ENCODE measurements at regions not wholly inside any gene's neighbourhood (a gene's known extent, or its start where the extent isn't known, plus 50 kb on each side); places are given as distances from the start of the nearest gene placed in this dataset.

GRCh38 chr6:53974941-53975340 is 136.3 kb upstream of the MLIP start:
- Histone ChIP-seq H3K14ac (replicated peaks; ENCODE audit: low read depth, low read length) (no peak overlapping the region), H4K5ac (ENCODE audit: low read depth, low read length) (no peak overlapping the region), H3K36me3 (ENCODE audit: control insufficient read depth, insufficient read depth, low read length) (no peaks in the 10 kb centered on the region), H3K4me1 (ENCODE audit: control insufficient read depth, insufficient read depth, low read length) (no peaks in the 10 kb centered on the region; the same call in 1 of the 2 replicates), H3K9me3 (ENCODE audit: control insufficient read depth, insufficient read depth, low read length) (no peaks in the 10 kb centered on the region), H3K9me1 (ENCODE audit: insufficient read depth, low read length) (no peaks in the 10 kb centered on the region), H3K23ac (ENCODE audit: low read depth, low read length) (no peak overlapping the region), H2AK9ac (replicated peaks; ENCODE audit: low read depth, low read length, poor library complexity) (no peak overlapping the region), H3K56ac (ENCODE audit: extremely low read depth, insufficient read depth, low read length) (no peak overlapping the region), H4K8ac (ENCODE audit: low read depth in 2 of 2, low read length in 2 of 2) (no peak overlapping the region), H3K18ac (ENCODE audit: low read depth, low read length) (no peak overlapping the region), H3K4me3 (ENCODE audit: insufficient read depth, low read depth, low read length) (no peak overlapping the region), H2BK5ac (ENCODE audit: low read depth, low read length, poor library complexity, severe bottlenecking) (no peak overlapping the region), H2AK5ac (ENCODE audit: low read depth, low read length) (no peak overlapping the region), H3K79me1 (ENCODE audit: low read depth in 1 of 2, low read length in 2 of 2) (no peaks in the 10 kb centered on the region), H3K27me3 (ENCODE audit: control insufficient read depth, insufficient read depth, low read length) (no peaks in the 10 kb centered on the region), H2BK120ac (ENCODE audit: low read depth, low read length) (no peak overlapping the region), H3K4ac (ENCODE audit: low read depth, low read length) (no peak overlapping the region), H4K20me1 (ENCODE audit: insufficient read depth, low read length) (no peaks in the 10 kb centered on the region), H2BK20ac (ENCODE audit: low read depth, low read length) (no peak overlapping the region), H2AFZ (replicated peaks; ENCODE audit: low read length, poor library complexity) (no peak overlapping the region), H3K4me2 (ENCODE audit: low read depth, low read length) (no peak overlapping the region), H3K27ac (ENCODE audit: insufficient read depth, low read length) (no peak overlapping the region), H4K91ac (ENCODE audit: insufficient read depth, low read depth, low read length) (no peak overlapping the region), H2BK15ac (ENCODE audit: low read depth, low read length) (no peak overlapping the region), H3K9ac (ENCODE audit: low read depth, low read length) (no peak overlapping the region)
- no peak for ATAC-seq (ENCODE audit: low read depth)
- in situ Hi-C loops (cut with MboI; ENCODE audit: low sequenced_read_pairs) (loop anchor here (25.0 kb wide), 2 partner anchors 737 to 887 kb away; no protein-coding TSS in a partner anchor), intact Hi-C loops (cut with micrococcal nuclease) (no loop called here), dilution Hi-C loops (cut with HindIII; ENCODE audit: low sequenced_read_pairs, unreplicated experiment) (no loop called here)
- ChIA-PET POLR2A (ENCODE audit: unreplicated experiment) (no interaction called here), CTCF (interaction anchor here (0.6 kb wide), 1 partner anchor 19 kb away, joined by 3 read pairs; no protein-coding TSS in a partner anchor)
- no peak for DNase-seq
- no TSS peak for BruUV-seq (replicated peaks)
- TF ChIP-seq CHD1 (IDR thresholded peaks at IDR 0.05; ENCODE audit: low read depth, low read length) (no peak), MAFK (IDR thresholded peaks at IDR 0.05; ENCODE audit: low read depth, low read length) (no peak), MAZ (IDR thresholded peaks at IDR 0.05; ENCODE audit: borderline replicate concordance, low read depth, low read length) (no peak), CTCF (conservative IDR thresholded peaks at IDR 0.05; ENCODE audit: low read depth, low read length) (no peak), RFX5 (IDR thresholded peaks at IDR 0.05; ENCODE audit: low read depth, low read length) (no peak), USF2 (IDR thresholded peaks at IDR 0.05; ENCODE audit: low read depth, low read length) (no peak), NFE2L2 (IDR thresholded peaks at IDR 0.05; ENCODE audit: low read depth, low read length) (no peak)

Data from IMR-90 (cell line).